GM18519 (cell line): ENCODE measurements at regions not wholly inside any gene's neighbourhood (a gene's known extent, or its start where the extent isn't known, plus 50 kb on each side); places are given as distances from the start of the nearest gene placed in this dataset.
A peak's percentile ranks its signal among the peaks of the same experiment; 100 is the strongest.

Experiments used
- ATAC-seq: cut with Tn5 transposase; IDR thresholded peaks from one replicate; pipeline ENCODE4 v1.9.1; 2021; ENCODE audit warnings: mild to moderate bottlenecking, moderate library complexity; ENCODE audit not compliant: unreplicated experiment, low FRiP score

DNA sequence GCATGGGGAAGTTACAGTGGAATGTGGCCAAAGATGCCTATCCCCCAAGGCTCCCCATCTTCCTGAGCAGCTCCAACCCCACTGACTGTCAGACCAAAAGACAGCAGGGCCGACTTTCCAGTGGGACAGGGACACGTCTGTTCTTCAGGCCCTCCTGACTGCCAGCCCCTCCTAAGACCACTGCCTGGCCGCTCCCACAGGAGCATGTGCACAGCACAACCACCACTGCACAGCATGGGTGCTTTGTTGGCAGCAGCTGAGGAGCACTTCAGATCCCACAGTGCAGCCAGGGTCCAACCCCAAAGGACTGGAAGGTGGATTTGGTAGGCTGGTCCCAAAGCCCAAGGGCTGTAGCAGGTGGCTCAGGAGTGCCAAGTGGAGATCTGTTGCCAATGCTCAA is 648.3 kb upstream of the BRINP3 start:
- no peak for ATAC-seq

DNA sequence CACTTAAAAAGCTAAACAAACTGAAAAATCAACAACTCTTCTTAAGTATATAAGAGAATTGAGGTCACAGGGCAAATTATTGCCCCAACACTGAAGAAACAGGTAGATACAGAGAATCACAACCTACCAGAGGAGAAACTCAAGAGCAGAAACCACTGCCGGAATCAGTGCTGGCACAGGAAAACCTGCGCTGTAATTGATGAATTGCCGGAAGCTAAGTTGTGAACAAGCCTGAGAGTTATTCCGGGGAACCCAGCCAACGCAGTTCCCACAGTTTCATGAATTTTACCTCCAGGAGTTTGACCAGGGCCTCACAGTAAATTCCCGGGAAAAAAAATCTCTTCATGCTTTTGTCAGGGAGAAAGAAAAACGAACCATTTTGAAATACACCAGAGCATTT is 657.1 kb upstream of the BRINP3 start:
- ATAC-seq: no peak

DNA sequence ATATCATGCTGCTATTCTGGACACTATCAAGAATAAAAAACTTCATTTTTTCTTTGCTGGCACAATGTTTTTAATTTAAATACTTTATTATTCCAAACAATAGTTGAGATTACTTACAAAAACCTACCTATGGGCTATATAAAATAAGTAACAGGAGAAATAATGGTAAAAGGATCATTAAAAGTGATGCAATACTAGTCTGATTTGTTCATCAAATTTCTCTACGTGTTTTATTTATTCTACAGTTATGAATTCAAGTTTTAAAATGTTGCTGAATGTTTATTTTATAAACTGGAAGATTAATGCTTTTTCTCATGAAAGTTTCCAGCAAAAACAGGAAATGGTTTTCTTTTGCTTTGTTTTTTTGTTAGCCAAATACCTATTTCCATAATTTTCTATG is 662.4 kb upstream of the BRINP3 start:
- no peak for ATAC-seq

DNA sequence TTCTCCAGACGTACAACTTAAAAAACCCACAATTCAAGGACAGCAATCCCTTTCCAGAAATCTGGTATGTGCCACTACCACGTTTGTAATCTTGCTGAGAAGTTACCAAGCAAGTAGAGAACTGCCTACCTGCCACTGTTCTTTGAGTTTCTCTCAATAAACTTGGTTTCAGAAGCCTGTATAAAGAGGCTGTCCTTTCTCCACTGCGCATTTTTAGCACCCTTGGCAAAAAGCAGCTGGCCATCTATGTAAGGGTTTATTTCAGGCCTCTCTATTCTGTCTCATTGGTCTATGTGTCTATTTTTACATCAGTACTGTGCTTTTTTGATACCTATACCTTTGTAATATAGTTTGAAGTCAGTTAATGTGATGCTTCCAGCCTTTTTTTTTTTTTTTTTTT is 665.1 kb upstream of the BRINP3 start:
- ATAC-seq: no peak

DNA sequence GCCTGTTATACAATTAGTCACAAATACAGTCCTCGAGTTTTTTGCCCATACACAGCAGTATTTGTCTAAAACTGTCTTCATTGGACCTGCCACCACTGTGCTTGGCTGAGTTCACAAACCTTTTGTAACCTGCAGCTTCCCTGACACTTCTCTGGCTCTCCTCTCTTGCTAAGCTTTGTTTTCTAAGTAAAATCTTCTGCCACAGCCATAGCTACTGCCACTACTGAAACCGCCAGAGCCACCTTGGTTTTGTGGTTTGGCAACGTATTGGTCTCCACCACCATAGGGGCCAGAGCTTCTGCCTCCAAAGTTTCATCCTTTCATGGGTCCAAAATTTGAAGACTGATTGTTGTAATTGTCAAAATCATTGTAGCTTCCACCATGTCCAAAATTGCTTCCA is 668.2 kb upstream of the BRINP3 start:
- no peak for ATAC-seq

DNA sequence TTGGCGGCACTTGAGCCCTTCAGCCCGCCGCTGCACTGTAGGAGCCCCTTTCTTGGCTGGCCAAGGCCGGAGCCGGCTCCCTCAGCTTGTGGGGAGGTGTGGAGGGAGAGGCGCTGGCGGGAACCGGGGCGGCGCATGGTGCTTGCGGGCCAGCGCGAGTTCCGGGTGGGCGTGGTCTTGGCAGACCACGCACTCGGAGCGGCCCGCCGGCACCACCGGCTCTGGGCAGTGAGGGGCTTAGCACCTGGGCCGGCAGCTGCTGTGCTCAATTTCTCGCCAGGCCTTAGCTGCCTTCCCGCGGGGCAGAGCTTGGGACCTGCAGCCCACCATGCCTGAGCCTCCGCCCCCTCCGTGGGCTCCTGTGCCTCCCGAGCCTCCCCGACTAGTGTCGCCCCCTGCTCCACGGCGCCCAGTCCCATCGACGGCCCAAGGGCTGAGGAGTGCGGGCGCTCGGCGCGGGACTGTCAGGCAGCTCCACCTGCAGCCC is 673.7 kb upstream of the BRINP3 start:
- ATAC-seq: no peak

DNA sequence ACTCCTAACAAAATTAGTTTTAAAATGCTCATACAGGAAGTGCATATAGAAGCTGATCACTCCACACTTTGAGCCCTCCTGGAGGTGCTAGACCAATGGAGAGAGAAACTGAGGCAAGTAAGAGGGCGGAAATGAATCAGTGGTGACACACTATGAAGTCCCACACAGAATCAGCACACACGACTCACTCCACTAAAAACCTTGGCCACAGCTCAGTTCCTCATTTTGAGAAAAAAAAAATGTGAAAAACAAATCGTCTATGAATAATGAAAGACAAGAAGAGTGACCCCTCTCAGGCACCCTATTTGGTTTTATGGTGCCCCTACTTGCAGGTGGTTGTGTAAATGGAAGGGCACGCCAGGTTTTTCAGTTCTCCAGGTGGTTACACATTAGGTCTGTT is 675.1 kb upstream of the BRINP3 start:
- no peak for ATAC-seq

DNA sequence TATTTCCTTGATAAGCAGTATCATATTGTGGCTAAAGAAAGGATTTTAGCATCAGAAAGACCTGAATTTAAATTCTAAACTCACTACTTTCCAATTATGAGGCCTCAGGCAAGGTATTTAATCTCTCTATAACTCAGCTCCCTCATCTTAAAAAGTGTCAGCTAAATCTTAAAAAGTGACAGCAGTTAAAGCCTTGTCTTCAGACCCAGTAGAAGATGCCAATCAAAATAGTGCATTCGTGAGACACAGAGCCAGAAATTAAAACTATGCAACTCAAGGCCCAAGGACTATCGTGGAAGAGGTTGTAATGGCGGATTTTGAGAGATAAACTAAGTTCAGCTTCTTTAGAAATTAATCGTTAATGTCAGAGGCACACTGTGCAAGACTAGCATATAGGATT is 677.5 kb upstream of the BRINP3 start:
- no peak for ATAC-seq

DNA sequence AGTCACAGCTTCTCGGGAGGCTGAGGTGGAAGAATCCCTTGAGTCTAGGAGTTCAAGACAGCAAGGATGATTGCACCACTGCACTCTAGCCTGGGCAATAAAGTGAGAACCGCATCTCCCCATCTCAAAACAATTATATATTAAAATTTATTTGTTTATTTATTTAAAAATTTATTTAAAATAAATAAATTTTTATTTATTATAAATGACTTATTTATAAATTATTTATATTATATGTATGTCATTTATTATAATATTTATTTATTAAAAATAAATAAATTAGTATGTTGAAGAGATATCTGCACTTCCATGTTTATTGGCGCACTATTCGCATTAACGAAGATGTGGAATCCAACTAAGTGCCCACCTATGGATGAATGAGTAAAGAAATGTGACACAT is 683.2 kb upstream of the BRINP3 start:
- no peak for ATAC-seq

DNA sequence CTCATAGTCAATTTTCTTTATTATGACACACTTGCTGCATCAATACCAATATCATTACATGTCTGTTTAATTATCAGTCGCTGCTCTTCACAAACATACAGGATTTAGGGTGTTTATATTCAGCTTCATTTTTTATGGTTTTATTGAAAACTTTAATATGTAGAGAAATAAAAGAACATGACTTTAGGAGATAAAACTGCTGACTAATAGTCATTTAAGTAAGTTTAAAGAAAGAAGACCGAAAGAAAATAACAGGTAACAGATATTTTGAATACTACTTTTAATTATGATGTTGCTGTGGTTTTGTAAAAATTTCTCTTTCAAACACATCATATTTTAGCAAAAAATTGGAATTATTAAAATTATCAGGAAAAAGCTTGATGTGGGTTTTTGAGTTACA is 685.1 kb upstream of the BRINP3 start:
- ATAC-seq: no peak

DNA sequence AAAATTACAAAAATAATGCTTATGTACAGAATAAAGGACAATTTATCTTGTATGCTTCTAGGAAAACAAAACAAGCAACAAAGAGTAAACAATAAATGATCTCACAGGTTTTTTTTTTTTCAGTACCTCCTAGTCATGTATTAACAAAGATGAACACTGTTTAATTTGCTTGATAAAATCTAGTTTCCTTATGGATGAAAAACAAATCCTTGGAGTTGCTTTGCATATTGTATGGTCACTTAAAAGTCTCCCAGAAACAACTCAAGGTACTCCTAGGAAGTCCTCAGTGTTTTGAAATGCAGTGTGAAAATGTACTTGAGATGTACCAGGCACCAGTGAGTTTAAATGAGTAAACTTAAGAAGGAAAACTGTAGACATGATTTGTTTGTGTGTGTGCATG is 686.0 kb upstream of the BRINP3 start:
- ATAC-seq: no peak

DNA sequence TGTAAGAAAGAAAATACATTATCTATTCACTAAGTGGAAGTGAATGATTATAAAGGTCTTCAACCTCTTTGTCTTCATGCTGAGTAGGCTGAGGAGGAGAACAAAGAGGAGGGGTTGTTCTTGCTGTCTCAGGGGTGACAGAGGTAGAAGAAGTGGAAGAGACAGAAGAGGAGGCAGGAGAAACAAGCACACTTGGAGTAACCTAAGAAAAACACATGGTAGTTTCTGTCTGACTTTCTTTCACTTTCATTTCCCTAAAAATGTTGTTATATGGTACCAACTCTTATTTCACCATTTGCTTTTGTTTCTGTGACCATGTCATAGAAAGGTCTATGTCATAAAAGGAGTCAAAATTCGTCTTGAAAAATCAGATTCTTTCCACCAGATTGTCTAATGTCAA is 696.6 kb upstream of the BRINP3 start:
- ATAC-seq: peak; percentile 98

DNA sequence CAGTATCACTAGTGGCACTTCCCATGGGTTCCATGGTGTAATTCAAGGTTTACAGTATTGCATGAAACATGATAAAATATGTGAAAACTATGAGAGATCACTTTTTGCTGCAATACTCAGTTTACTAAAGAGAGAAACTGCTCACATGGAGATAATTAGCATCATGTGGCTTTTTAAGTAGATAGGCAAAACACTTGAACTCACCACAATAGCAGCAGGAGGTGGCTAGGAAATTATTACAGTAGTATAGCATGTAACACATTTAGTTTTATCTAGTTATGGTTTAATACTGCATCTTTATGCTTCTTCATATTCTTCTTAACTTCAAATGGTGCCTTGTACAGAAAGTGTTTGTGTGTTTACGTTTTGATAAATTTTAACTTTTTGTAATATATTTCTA is 698.5 kb upstream of the BRINP3 start:
- ATAC-seq: no peak

DNA sequence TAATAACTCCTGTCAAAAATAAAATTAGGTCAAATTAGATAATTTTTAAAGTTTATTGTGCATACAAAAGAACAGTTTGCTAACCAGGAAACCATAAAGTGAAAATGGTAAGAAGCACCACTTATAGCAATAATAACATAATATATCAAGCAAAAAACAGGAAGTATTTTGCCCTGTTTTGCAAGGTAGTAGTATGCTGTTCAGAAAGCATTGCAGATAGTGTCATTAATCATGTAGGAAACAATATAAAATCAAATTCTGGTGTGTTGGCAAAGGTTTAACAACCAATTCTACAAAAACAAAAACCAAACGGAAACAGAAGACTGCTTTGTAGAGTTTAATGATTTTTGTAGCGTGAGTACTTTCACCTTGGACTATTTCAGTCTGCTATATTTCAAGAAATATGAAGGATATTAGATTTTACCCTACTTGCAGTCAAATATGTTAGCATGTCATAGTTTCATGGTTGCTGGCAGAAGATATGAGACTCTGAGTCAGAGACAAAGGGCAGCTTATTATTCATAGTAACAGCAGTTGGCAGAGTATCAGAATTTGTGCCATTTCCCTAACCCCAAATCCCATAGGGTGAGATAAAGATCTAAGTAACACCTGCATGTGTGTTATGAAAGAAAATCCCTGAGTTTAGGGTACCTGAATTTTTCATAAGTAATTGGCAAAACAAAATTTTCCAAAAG is 729.0 kb upstream of the BRINP3 start:
- ATAC-seq: peak; percentile 50

DNA sequence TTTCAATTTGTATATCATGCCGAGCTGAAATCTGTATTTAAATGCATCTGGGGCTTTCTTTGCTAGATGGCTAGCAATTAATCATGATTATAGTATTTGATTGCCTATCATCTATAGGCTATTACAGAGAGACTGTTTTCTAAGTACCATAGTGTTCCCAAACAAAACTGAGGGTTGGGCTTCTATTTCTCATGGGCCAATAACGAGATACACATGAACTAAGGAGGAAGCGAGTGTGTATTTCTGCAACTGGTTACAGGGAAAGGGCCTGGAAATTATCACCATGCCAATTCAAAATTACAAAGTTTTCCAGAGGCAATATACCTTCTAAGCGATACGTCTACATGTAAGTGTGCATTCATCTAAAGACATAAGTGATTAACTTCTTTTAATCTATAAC is 744.5 kb upstream of the BRINP3 start:
- no peak for ATAC-seq

DNA sequence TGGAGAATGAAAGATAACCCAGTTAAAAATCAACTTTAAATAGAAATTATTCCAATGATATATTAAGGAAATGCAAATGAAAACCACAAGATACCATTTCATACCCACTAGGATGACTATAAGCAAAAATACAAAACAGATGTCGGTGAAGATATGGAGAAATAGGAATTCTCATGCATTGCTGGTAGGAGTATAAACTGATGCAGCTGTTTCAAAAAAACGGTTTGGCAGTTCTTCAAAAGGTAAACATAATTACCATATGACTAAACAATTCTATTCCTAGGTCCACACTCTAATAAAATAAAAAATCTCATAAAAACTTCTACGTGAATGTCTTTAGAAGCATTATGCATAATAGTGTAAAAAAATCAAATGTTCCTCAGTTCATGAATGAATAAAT is 763.3 kb upstream of the BRINP3 start:
- no peak for ATAC-seq

DNA sequence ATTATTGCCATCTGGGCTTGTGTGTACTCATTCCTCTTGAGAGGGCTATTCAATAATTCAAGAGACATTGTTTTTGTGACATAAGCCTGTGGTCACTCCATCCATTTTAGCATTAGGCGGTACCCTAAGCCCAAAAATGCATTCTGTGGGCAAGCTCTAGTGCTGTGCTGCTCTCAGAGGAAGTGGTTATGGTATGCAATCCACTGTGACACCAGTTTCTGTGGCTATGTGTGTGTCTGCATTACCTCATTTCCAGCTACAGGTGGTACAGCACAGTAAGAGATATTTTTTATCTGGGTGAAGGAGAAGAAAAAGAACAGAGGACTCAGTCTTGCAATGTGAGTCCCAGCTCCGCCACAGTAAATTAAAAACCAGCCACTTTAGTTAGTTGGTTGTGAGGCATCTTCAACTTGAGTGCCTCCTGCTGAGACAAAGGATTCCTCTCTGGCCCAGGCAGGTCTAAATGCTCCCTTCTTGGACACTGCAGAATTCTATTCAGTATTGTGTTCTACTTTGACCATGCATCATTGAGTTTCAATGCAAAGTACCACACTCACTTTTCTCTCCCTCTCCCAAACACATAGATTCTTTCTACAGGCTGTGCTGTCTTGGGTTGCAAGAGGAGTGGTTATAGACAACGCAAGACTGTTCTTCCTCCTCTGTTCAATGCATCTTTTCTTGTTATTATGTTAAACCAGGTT is 777.8 kb upstream of the BRINP3 start:
- ATAC-seq: peak; percentile 56

DNA sequence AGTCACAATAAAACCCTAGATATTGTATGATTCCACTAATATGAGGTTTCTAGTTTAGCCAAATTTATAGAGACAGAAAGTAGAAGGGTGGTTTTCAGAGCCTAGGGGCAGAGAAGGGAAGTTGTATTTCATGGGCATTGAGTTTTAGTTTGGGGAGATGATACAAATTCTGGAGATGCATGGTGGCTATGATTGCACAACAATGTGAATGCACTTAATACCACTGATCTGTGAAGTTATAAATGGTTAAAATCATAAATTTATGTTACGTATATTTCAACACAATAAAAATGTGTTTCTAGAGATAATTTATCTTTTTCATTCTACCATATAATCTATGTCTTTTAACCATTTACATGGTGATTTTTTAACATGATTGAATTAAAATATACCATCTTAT is 779.3 kb upstream of the BRINP3 start:
- no peak for ATAC-seq

DNA sequence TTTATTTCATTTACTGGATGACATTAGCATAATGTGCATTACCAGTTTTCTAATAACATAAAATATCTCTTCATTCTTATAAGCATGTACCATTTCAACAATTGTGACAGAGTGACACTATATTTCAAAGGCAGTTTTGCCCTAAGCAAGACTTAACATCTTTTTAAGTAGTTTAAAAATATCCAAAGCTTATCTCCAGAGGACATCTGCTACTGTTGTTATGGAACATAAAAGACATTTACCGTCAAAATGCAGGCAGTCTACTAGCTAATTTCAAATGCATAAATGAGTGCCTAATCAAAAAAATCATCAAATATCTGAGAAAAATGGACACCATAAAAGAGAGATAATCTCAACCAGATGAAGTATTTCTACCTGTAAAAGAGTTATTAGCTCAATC is 782.4 kb upstream of the BRINP3 start:
- no peak for ATAC-seq

DNA sequence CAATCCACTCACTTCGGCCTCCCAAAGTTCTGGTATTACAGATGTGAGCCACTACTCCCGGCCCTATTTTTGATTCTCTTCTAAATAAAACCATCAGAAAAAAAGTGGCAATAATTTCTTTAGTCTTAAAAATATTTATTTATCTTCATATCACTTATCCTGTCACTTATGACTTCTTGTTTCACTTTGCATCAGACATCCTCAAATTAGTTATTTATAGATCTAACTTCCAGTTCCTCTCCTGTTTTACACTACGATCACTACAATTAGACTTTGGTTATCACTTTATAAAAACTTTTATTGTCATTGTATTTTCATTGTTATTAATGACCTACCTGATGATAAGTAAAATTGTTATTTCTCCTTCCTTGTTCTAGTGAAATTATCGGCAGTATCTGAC is 783.4 kb upstream of the BRINP3 start:
- no peak for ATAC-seq

DNA sequence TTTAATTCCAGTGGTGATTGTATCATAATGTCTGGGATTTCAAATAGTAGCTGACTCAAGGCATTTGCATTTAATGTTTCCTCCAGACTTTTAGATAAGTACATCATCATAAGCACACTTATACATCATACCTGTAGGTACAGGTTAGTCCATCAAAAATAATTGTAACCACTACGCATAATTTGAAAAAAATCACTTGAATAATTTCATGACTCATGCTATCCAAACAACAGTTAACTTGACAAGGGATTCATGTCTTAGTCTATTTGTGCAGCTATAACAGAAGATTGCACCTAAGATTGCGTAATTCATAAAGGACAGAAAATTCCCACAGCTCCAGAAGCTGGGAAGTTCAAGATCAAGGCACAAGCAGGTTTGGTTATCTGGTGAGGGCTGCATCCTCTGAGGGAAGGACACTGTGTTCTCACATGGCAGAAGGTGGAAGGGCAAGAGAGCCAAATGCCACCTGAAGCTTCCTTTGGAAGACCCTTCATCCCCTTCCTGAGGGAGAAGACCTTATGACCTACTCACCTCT is 801.7 kb upstream of the BRINP3 start:
- ATAC-seq: no peak

DNA sequence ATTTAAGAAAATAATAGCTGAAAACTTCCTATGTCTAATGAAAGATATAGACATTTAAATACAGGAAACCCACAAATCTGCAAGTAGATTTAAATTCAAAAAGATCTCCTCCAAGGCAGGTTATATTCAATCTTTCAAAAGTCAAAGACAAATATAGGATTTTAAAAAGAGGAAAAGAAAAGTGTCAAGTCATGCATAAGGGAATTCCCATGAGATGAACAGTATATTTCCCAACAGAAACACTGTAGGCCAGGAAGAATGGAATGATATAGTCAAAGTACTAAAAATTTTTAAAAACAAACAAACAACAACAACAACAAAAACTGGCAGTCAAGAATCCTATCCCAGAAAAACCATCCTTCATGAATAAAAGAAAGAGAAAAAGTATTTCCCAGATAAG is 806.5 kb upstream of the BRINP3 start:
- ATAC-seq: no peak
